RWPE1 (cell line): ENCODE measurements at regions not wholly inside any gene's neighbourhood (a gene's known extent, or its start where the extent isn't known, plus 50 kb on each side); places are given as distances from the start of the nearest gene placed in this dataset.
A peak's percentile ranks its signal among the peaks of the same experiment; 100 is the strongest.

Experiments
- CTCF ChIA-PET: fragments of 350-600 bp; sonication (Branson Sonifier 250); formaldehyde crosslinking; extraction: SDS; loops from one replicate; lab custom pipeline; 2021; lab: Yijun Ruan, JAX
- POLR2A ChIA-PET: fragments of 400-600 bp; formaldehyde crosslinking; extraction: SDS; loops from one replicate; lab custom pipeline; 2020; ENCODE audit warnings: antibody characterized with exemption; ENCODE audit not compliant: low non-redundant PET; lab: Yijun Ruan, JAX
- DNase-seq: peaks from one replicate; pipeline ENCODE4 v3.0.0; 2012; ENCODE audit warnings: low spot score
- H3K27ac ChIP-seq: fragments of 450-650 bp; 2 replicates; pipeline ENCODE4 v1.5.1; 2017
- CTCF ChIP-seq: fragments of 450-650 bp; conservative IDR thresholded peaks from 2 replicates; pipeline ENCODE4 v1.5.1; 2017; ENCODE audit warnings: low read depth, mild to moderate bottlenecking

DNA sequence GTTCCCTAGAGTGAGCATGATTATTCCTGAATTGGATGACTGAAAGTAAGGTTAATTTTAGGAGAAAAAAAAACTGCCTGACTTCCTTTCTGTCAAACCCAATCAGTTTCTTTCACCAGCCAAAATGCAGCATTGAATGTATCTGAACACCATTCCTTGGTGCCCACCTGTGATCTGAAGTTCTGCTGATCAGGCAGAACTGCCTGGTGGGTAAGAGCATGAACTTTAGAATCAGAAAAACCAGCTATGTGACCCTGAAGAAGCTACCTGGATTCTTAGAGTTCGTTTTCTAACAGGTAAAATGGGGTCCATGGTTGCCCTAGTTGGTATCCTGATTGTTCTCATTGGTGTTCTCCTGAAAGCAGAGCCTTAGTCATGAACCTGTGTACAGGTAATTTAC is 506.9 kb downstream of the MED13L start:
- DNase-seq: no peak
- CTCF ChIA-PET: no interaction called here
- no peak for TF ChIP-seq CTCF
- H3K27ac ChIP-seq: no peak overlapping the region
- POLR2A ChIA-PET: no interaction called here

GRCh38 chr12:115767916-115768315 is 509.6 kb downstream of the MED13L start:
- ChIA-PET POLR2A (no interaction called here), CTCF (interaction anchor here (0.8 to 1.3 kb wide), 2 partner anchors 12 to 641 kb away, joined by 3 read pairs; no protein-coding TSS in a partner anchor)
- DNase-seq: no peak
- no peak for TF ChIP-seq CTCF
- no peak overlapping the region for H3K27ac ChIP-seq

- ChIA-PET POLR2A (interaction anchor here (0.7 kb wide), 1 partner anchor 88 kb away, joined by 3 read pairs; no protein-coding TSS in a partner anchor), CTCF (no interaction called here)
Measured at GRCh38 chr12:115763982-115764621, 513.4 kb downstream of the MED13L start.

DNA sequence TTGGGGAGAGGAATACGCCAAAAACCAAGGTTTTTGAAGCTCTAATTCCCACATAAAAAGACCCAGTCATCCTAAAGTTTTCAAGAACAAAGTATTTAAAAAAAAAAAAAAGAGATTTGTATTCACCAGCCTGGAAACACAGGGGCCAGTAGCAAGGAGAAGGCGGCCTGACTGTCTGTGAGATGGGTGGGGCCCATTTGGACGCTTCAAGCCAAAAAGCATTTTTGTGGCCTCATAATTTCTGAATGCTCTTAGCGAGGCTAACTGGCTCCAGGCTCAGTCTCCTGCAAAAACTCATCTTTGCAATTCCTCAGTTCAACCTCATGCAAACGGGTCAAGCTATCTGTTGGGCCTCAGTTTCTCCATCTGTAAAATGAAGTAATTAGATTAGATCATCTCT is 514.1 kb downstream of the MED13L start:
- no peak for DNase-seq
- H3K27ac ChIP-seq: peak overlapping the region; percentile 88
- ChIA-PET POLR2A (interaction anchor here (0.7 kb wide), 1 partner anchor 87 kb away, joined by 3 read pairs; no protein-coding TSS in a partner anchor), CTCF (no interaction called here)
- TF ChIP-seq CTCF: no peak

More at GRCh38 chr12:115763982-115764621, 513.4 kb downstream of the MED13L start:
- no peak for DNase-seq
- peak overlapping the region; percentile 78 for H3K27ac ChIP-seq
- no peak for TF ChIP-seq CTCF

GRCh38 chr12:115762936-115763335 is 514.6 kb downstream of the MED13L start:
- DNase-seq: no peak
- peak overlapping the region; percentile 88 for H3K27ac ChIP-seq
- ChIA-PET CTCF (no interaction called here), POLR2A (no interaction called here)
- no peak for TF ChIP-seq CTCF

GRCh38 chr12:115761784-115762183 is 515.7 kb downstream of the MED13L start:
- no peak for TF ChIP-seq CTCF
- CTCF ChIA-PET: no interaction called here
- no peak overlapping the region for H3K27ac ChIP-seq
- no peak for DNase-seq
- POLR2A ChIA-PET: no interaction called here
